Calu3 (cell line): ENCODE measurements at regions not wholly inside any gene's neighbourhood (a gene's known extent, or its start where the extent isn't known, plus 50 kb on each side); places are given as distances from the start of the nearest gene placed in this dataset.

Experiments used
- BruUV-seq: library from RNA; stranded (reverse); fragments of 400-500 nt; replicated peaks from 2 replicates; lab custom pipeline; 2021; lab: Mats Ljungman, UMichigan
- CTCF ChIA-PET: fragments of 300-600 bp; sonication (Branson Sonifier 250); formaldehyde crosslinking; loops from one replicate; lab custom pipeline; 2022; ENCODE audit warnings: antibody characterized with exemption; lab: Charles Lee
- DNase-seq: peaks from one replicate; pipeline ENCODE4 v3.0.0; 2022
- H3K27ac Mint-ChIP-seq: one replicate; pipeline ENCODE4 v1.8.0; 2022; ENCODE audit warnings: mixed read lengths; ENCODE audit not compliant: unreplicated experiment
- H3K27me3 Mint-ChIP-seq: one replicate; pipeline ENCODE4 v1.8.0; 2022; ENCODE audit warnings: mixed read lengths; ENCODE audit not compliant: unreplicated experiment
- H3K36me3 Mint-ChIP-seq: one replicate; pipeline ENCODE4 v1.8.0; 2022; ENCODE audit warnings: mild to moderate bottlenecking, moderate library complexity, mixed read lengths; ENCODE audit not compliant: insufficient read depth, unreplicated experiment
- H3K4me1 Mint-ChIP-seq: one replicate; pipeline ENCODE4 v1.8.0; 2022; ENCODE audit warnings: mild to moderate bottlenecking, low read depth, mixed read lengths; ENCODE audit not compliant: unreplicated experiment
- H3K4me3 Mint-ChIP-seq: one replicate; pipeline ENCODE4 v1.8.0; 2022; ENCODE audit warnings: mild to moderate bottlenecking, low read depth, moderate library complexity, mixed read lengths; ENCODE audit not compliant: unreplicated experiment
- H3K9me3 Mint-ChIP-seq: one replicate; pipeline ENCODE4 v1.8.0; 2022; ENCODE audit warnings: low read depth, mixed read lengths; ENCODE audit not compliant: unreplicated experiment
- intact Hi-C: fragments of 100-400 bp; cut with micrococcal nuclease; formaldehyde crosslinking; loops from one replicate; pipeline ENCODE4 v1.10.0; 2022; ENCODE audit not compliant: unreplicated experiment
- TF ChIP-seq, protein P1 (sequence below): fragments of 200-600 bp; IDR thresholded peaks from one replicate; pipeline ENCODE4 v1.8.0; 2022; ENCODE audit warnings: antibody characterized with exemption; ENCODE audit not compliant: unreplicated experiment

DNA sequence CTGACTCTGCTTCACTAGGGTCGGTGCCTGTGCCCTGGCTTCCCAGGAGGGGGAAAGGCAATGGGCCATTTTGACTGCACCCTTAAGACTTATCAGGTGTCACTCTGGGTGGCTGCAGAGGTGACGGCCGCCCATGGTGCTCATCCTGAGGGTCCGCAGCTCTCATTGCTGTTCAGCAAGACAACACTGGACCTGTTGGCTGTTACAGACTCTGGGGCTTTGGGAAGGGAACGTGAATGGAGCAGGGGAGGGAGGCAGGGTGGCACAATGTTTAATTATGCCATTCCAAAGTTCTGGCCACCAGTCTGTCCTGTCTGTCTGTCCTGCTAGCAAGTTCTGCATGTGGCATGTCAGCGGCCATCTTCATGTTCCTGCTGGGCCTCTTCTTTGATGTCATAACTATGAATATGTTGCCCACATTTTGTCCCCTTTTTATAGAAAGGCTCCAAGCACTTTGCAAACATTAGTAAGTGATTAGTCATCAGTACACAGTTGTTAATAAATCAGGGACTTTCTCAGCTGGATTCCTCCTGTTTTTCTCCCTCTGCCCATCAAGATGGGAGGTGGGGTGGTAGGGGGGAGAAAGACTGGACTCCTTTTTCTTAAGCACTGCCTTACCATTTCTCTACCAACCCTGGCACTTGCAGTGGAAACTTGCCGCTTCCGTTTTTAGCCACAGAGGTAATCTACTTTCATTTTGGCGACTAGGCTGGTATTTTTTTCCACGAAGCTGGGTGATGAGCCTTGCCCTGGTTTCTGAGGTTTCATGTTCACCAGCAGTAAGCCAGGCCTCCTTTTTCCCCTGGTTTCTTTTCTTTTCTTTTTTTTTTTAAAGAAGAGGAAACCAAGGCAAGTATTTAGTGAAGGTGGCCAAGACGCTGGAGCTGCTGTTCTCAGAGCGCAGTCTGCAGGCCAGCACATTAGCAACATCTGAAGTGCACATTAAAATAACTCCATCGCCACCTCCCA, 88.6 kb upstream of the TRIM2 start:
- DNase-seq: peak; percentile 29
- peaks cover 23% of the 10 kb centered on the region for H3K4me1 Mint-ChIP-seq
- H3K27me3 Mint-ChIP-seq: no peaks in the 10 kb centered on the region
- no TSS peak for BruUV-seq
- no peak overlapping the region for H3K4me3 Mint-ChIP-seq
- CTCF ChIA-PET: interaction anchor here (1.6 to 1.9 kb wide), 2 partner anchors 12 to 32 kb away, joined by 3 to 4 read pairs; no protein-coding TSS in a partner anchor
- no peaks in the 10 kb centered on the region for H3K9me3 Mint-ChIP-seq
- H3K27ac Mint-ChIP-seq: no peak overlapping the region
- intact Hi-C loops: no loop called here
- no peaks in the 10 kb centered on the region for H3K36me3 Mint-ChIP-seq
- TF ChIP-seq, protein P1, sequence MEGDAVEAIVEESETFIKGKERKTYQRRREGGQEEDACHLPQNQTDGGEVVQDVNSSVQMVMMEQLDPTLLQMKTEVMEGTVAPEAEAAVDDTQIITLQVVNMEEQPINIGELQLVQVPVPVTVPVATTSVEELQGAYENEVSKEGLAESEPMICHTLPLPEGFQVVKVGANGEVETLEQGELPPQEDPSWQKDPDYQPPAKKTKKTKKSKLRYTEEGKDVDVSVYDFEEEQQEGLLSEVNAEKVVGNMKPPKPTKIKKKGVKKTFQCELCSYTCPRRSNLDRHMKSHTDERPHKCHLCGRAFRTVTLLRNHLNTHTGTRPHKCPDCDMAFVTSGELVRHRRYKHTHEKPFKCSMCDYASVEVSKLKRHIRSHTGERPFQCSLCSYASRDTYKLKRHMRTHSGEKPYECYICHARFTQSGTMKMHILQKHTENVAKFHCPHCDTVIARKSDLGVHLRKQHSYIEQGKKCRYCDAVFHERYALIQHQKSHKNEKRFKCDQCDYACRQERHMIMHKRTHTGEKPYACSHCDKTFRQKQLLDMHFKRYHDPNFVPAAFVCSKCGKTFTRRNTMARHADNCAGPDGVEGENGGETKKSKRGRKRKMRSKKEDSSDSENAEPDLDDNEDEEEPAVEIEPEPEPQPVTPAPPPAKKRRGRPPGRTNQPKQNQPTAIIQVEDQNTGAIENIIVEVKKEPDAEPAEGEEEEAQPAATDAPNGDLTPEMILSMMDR: no peak

DNA sequence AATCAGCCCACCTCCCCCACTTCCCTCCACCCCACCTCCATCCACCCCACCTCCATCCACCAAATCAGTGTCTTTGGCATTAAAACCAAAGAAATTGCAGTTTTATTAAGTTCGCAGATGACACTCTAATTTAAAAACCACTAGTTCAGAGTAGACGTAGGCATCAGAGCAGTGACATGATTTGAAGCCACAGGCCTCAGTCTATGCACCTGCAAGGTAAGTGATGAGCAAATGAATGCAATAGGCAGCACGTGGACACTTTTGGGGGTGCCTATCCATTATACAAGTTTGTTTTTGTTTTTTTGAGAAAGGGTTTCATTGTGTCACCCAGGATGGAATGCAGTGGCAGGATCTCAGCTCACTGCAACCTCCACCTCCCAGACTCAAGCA, 88.0 kb upstream of the TRIM2 start:
- DNase-seq: no peak
- Mint-ChIP-seq H3K9me3 (no peaks in the 10 kb centered on the region), H3K27me3 (no peaks in the 10 kb centered on the region), H3K4me3 (no peak overlapping the region), H3K27ac (no peak overlapping the region), H3K36me3 (no peaks in the 10 kb centered on the region), H3K4me1 (peaks cover 17% of the 10 kb centered on the region)
- intact Hi-C loops: no loop called here
- TF ChIP-seq, protein P1: no peak
- no TSS peak for BruUV-seq
- CTCF ChIA-PET: interaction anchor here (1.6 to 1.9 kb wide), 2 partner anchors 12 to 33 kb away, joined by 3 to 4 read pairs; no protein-coding TSS in a partner anchor

DNA sequence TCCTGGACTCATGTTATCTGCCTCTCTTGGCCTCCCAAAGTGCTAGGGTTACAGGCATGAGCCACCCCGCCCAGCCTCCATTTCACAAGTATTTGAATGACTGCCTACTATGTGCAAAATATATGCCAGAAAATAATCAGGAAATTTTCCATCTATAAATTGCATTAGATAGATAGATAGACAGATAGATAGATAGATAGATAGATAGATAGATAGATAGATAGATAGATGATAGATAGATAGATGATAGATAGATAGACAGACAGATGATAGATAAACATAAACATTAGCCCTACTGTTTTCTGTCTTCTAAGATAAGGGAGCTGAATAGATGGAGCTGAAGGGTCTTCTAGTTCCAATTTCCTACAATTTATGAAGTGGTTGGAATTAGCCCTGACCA, 87.4 kb upstream of the TRIM2 start:
- intact Hi-C loops: no loop called here
- Mint-ChIP-seq H3K36me3 (no peaks in the 10 kb centered on the region), H3K9me3 (no peaks in the 10 kb centered on the region), H3K27ac (no peak overlapping the region), H3K4me1 (peaks cover 17% of the 10 kb centered on the region), H3K27me3 (no peaks in the 10 kb centered on the region), H3K4me3 (no peak overlapping the region)
- DNase-seq: no peak
- no TSS peak for BruUV-seq
- TF ChIP-seq, protein P1: no peak
- CTCF ChIA-PET: interaction anchor here (1.6 kb wide), 1 partner anchor 11 kb away, joined by 3 read pairs; no protein-coding TSS in a partner anchor

DNA sequence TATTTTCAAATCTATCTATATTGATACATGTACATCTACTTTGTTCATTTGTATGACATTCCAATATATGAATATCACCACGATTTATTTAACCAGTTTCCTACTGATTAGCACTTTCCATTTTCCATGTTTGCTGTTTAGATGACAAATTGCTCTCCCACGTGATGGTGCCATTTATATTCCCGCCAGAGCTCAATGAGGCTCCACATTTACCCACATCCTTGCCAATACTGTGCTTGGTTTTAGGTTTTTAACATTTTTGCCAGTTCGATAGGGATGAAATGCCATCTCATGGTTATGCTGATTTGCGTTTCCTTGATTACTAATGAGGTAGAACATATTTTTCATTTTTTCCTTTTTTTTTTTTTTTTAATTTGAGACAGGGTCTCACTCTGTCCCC, 86.7 kb upstream of the TRIM2 start:
- Mint-ChIP-seq H3K27ac (no peak overlapping the region), H3K9me3 (no peaks in the 10 kb centered on the region), H3K36me3 (no peaks in the 10 kb centered on the region), H3K4me1 (peaks cover 17% of the 10 kb centered on the region), H3K4me3 (no peak overlapping the region), H3K27me3 (no peaks in the 10 kb centered on the region)
- DNase-seq: no peak
- CTCF ChIA-PET: interaction anchor here (1.6 kb wide), 1 partner anchor 10 kb away, joined by 3 read pairs; no protein-coding TSS in a partner anchor
- no TSS peak for BruUV-seq
- TF ChIP-seq, protein P1: no peak
- intact Hi-C loops: no loop called here
